ENCODE measurements at regions not wholly inside any gene's neighbourhood (a gene's known extent, or its start where the extent isn't known, plus 50 kb on each side); places are given as distances from the start of the nearest gene placed in this dataset.

- no peak overlapping the region for H2BK120ac ChIP-seq (ENCODE audit: low read depth, low read length)
- no peak overlapping the region for H3K14ac ChIP-seq (ENCODE audit: low read length)
- H3K4ac ChIP-seq (ENCODE audit: low read length), result no peak overlapping the region
- no peak overlapping the region for H2BK5ac ChIP-seq (ENCODE audit: low read length)
- H3K9ac ChIP-seq (ENCODE audit: low read depth, low read length, poor library complexity), result no peak overlapping the region
- H3K9me3 ChIP-seq (replicated peaks in 1 of 2; ENCODE audit: control insufficient read depth in 2 of 2, insufficient read depth in 1 of 2, low read depth in 1 of 2, low read length in 2 of 2), result no peaks in the 10 kb centered on the region
- H2AFZ ChIP-seq (ENCODE audit: low read length), result no peak overlapping the region
- no peak overlapping the region for H3K18ac ChIP-seq (ENCODE audit: low read length)
- WGBS, 2 donors (ENCODE audit: extremely low coverage in 2 of 2, insufficient read length in 2 of 2, insufficient replicate concordance in 1 of 2), result no CpG with 5 or more reads among the region's 2 CpGs
- H3K27me3 ChIP-seq (ENCODE audit: control insufficient read depth in 3 of 3, insufficient read depth in 3 of 3, low read depth in 1 of 3, low read length in 3 of 3), result no peaks in the 10 kb centered on the region
- H3K36me3 ChIP-seq (replicated peaks in 1 of 2; ENCODE audit: control insufficient read depth in 2 of 2, insufficient read depth in 2 of 2, low read length in 2 of 2), result no peaks in the 10 kb centered on the region
- no peak for DNase-seq (ENCODE audit: low spot score)
- no peak overlapping the region for H3K27ac ChIP-seq (replicated peaks; ENCODE audit: low read length)
- H2AK5ac ChIP-seq (ENCODE audit: low read depth, low read length), result no peak overlapping the region
- no peak overlapping the region for H3K23ac ChIP-seq (ENCODE audit: low read depth, low read length, poor library complexity)
- no peak overlapping the region for H4K91ac ChIP-seq (ENCODE audit: low read depth, low read length, poor library complexity)
- H4K8ac ChIP-seq (ENCODE audit: low read depth, low read length), result no peak overlapping the region
- H2BK12ac ChIP-seq (ENCODE audit: low read length), result no peak overlapping the region
- no peak overlapping the region for H2BK15ac ChIP-seq (ENCODE audit: low read length)
- peaks cover 0 to 2% of the 10 kb centered on the region in 2 donors for H3K4me1 ChIP-seq (ENCODE audit: control insufficient read depth in 2 of 2, insufficient read depth in 1 of 2, low read depth in 1 of 2, low read length in 2 of 2)
- no peak overlapping the region for H3K4me3 ChIP-seq (ENCODE audit: low read length in 2 of 2)
- H3K79me1 ChIP-seq (ENCODE audit: low read depth, low read length), result no peaks in the 10 kb centered on the region
- no peak overlapping the region for H3K4me2 ChIP-seq (ENCODE audit: insufficient read depth, low read length, poor library complexity, severe bottlenecking)
Measured at GRCh38 chr9:80964914-80965313, 724.4 kb downstream of the TLE1 start.

- H3K4me1 ChIP-seq (ENCODE audit: control insufficient read depth in 2 of 2, insufficient read depth in 1 of 2, low read depth in 1 of 2, low read length in 2 of 2), result peaks cover 0 to 2% of the 10 kb centered on the region in 2 donors
- no peak overlapping the region for H3K18ac ChIP-seq (ENCODE audit: low read length)
- H2BK12ac ChIP-seq (ENCODE audit: low read length), result no peak overlapping the region
- no peak overlapping the region for H2BK15ac ChIP-seq (ENCODE audit: low read length)
- no peak overlapping the region for H3K4me3 ChIP-seq (ENCODE audit: low read length in 2 of 2)
- H3K14ac ChIP-seq (ENCODE audit: low read length), result no peak overlapping the region
- H4K8ac ChIP-seq (ENCODE audit: low read depth, low read length), result no peak overlapping the region
- H2BK120ac ChIP-seq (ENCODE audit: low read depth, low read length), result no peak overlapping the region
- H3K23ac ChIP-seq (ENCODE audit: low read depth, low read length, poor library complexity), result no peak overlapping the region
- H3K79me1 ChIP-seq (ENCODE audit: low read depth, low read length), result no peaks in the 10 kb centered on the region
- no peaks in the 10 kb centered on the region for H3K9me3 ChIP-seq (replicated peaks in 1 of 2; ENCODE audit: control insufficient read depth in 2 of 2, insufficient read depth in 1 of 2, low read depth in 1 of 2, low read length in 2 of 2)
- H3K36me3 ChIP-seq (replicated peaks in 1 of 2; ENCODE audit: control insufficient read depth in 2 of 2, insufficient read depth in 2 of 2, low read length in 2 of 2), result no peaks in the 10 kb centered on the region
- no peaks in the 10 kb centered on the region for H3K27me3 ChIP-seq (ENCODE audit: control insufficient read depth in 3 of 3, insufficient read depth in 3 of 3, low read depth in 1 of 3, low read length in 3 of 3)
- H3K4me2 ChIP-seq (ENCODE audit: insufficient read depth, low read length, poor library complexity, severe bottlenecking), result no peak overlapping the region
- no peak overlapping the region for H2AFZ ChIP-seq (ENCODE audit: low read length)
- no peak for DNase-seq (ENCODE audit: low spot score)
- no peak overlapping the region for H2AK5ac ChIP-seq (ENCODE audit: low read depth, low read length)
- no peak overlapping the region for H4K91ac ChIP-seq (ENCODE audit: low read depth, low read length, poor library complexity)
- no peak overlapping the region for H3K27ac ChIP-seq (replicated peaks; ENCODE audit: low read length)
- H2BK5ac ChIP-seq (ENCODE audit: low read length), result no peak overlapping the region
- H3K4ac ChIP-seq (ENCODE audit: low read length), result no peak overlapping the region
- H3K9ac ChIP-seq (ENCODE audit: low read depth, low read length, poor library complexity), result no peak overlapping the region
- whole genome bisulfite sequencing, 2 donors (ENCODE audit: extremely low coverage in 2 of 2, insufficient read length in 2 of 2, insufficient replicate concordance in 1 of 2), result no CpG with 5 or more reads among the region's 4 CpGs
Measured at GRCh38 chr9:80964374-80964773, 725.0 kb downstream of the TLE1 start.

GRCh38 chr9:80957801-80958200 is 731.5 kb downstream of the TLE1 start:
- Histone ChIP-seq H4K91ac (ENCODE audit: low read depth, low read length, poor library complexity) (no peak overlapping the region), H3K14ac (ENCODE audit: low read length) (no peak overlapping the region), H3K4me1 (ENCODE audit: control insufficient read depth in 2 of 2, insufficient read depth in 1 of 2, low read depth in 1 of 2, low read length in 2 of 2) (peaks cover 0 to 4% of the 10 kb centered on the region in 2 donors), H3K36me3 (replicated peaks in 1 of 2; ENCODE audit: control insufficient read depth in 2 of 2, insufficient read depth in 2 of 2, low read length in 2 of 2) (no peaks in the 10 kb centered on the region), H2AFZ (ENCODE audit: low read length) (no peak overlapping the region), H3K23ac (ENCODE audit: low read depth, low read length, poor library complexity) (no peak overlapping the region), H3K4me2 (ENCODE audit: insufficient read depth, low read length, poor library complexity, severe bottlenecking) (no peak overlapping the region), H2BK12ac (ENCODE audit: low read length) (no peak overlapping the region), H3K27me3 (ENCODE audit: control insufficient read depth in 3 of 3, insufficient read depth in 3 of 3, low read depth in 1 of 3, low read length in 3 of 3) (no peaks in the 10 kb centered on the region), H3K4ac (ENCODE audit: low read length) (no peak overlapping the region), H3K9ac (ENCODE audit: low read depth, low read length, poor library complexity) (no peak overlapping the region), H3K79me1 (ENCODE audit: low read depth, low read length) (no peaks in the 10 kb centered on the region), H3K9me3 (replicated peaks in 1 of 2; ENCODE audit: control insufficient read depth in 2 of 2, insufficient read depth in 1 of 2, low read depth in 1 of 2, low read length in 2 of 2) (no peaks in the 10 kb centered on the region), H2BK120ac (ENCODE audit: low read depth, low read length) (no peak overlapping the region), H2AK5ac (ENCODE audit: low read depth, low read length) (no peak overlapping the region), H2BK15ac (ENCODE audit: low read length) (no peak overlapping the region), H3K4me3 (ENCODE audit: low read length in 2 of 2) (no peak overlapping the region), H3K27ac (replicated peaks; ENCODE audit: low read length) (no peak overlapping the region), H4K8ac (ENCODE audit: low read depth, low read length) (no peak overlapping the region), H2BK5ac (ENCODE audit: low read length) (no peak overlapping the region), H3K18ac (ENCODE audit: low read length) (no peak overlapping the region)
- WGBS, 2 donors (ENCODE audit: extremely low coverage in 2 of 2, insufficient read length in 2 of 2, insufficient replicate concordance in 1 of 2), result no CpG with 5 or more reads among the region's 3 CpGs
- no peak for DNase-seq (ENCODE audit: low spot score)

GRCh38 chr9:80954521-80954920 is 734.8 kb downstream of the TLE1 start:
- no peak overlapping the region for H3K4me3 ChIP-seq (ENCODE audit: low read length in 2 of 2)
- H2AFZ ChIP-seq (ENCODE audit: low read length), result no peak overlapping the region
- no peak overlapping the region for H3K18ac ChIP-seq (ENCODE audit: low read length)
- no peak overlapping the region for H3K4ac ChIP-seq (ENCODE audit: low read length)
- no peak overlapping the region for H3K14ac ChIP-seq (ENCODE audit: low read length)
- no CpG with 5 or more reads among the region's 2 CpGs for WGBS, 2 donors (ENCODE audit: extremely low coverage in 2 of 2, insufficient read length in 2 of 2, insufficient replicate concordance in 1 of 2)
- no peak for DNase-seq (ENCODE audit: low spot score)
- H4K8ac ChIP-seq (ENCODE audit: low read depth, low read length), result no peak overlapping the region
- H3K79me1 ChIP-seq (ENCODE audit: low read depth, low read length), result no peaks in the 10 kb centered on the region
- H2BK120ac ChIP-seq (ENCODE audit: low read depth, low read length), result no peak overlapping the region
- no peak overlapping the region for H2BK15ac ChIP-seq (ENCODE audit: low read length)
- no peaks in the 10 kb centered on the region for H3K36me3 ChIP-seq (replicated peaks in 1 of 2; ENCODE audit: control insufficient read depth in 2 of 2, insufficient read depth in 2 of 2, low read length in 2 of 2)
- H3K9ac ChIP-seq (ENCODE audit: low read depth, low read length, poor library complexity), result no peak overlapping the region
- no peak overlapping the region for H3K27ac ChIP-seq (replicated peaks; ENCODE audit: low read length)
- H2BK12ac ChIP-seq (ENCODE audit: low read length), result no peak overlapping the region
- H3K4me1 ChIP-seq (ENCODE audit: control insufficient read depth in 2 of 2, insufficient read depth in 1 of 2, low read depth in 1 of 2, low read length in 2 of 2), result peaks cover 0 to 4% of the 10 kb centered on the region in 2 donors
- no peak overlapping the region for H3K23ac ChIP-seq (ENCODE audit: low read depth, low read length, poor library complexity)
- no peak overlapping the region for H3K4me2 ChIP-seq (ENCODE audit: insufficient read depth, low read length, poor library complexity, severe bottlenecking)
- H2BK5ac ChIP-seq (ENCODE audit: low read length), result no peak overlapping the region
- no peak overlapping the region for H2AK5ac ChIP-seq (ENCODE audit: low read depth, low read length)
- no peak overlapping the region for H4K91ac ChIP-seq (ENCODE audit: low read depth, low read length, poor library complexity)
- no peaks in the 10 kb centered on the region for H3K27me3 ChIP-seq (ENCODE audit: control insufficient read depth in 3 of 3, insufficient read depth in 3 of 3, low read depth in 1 of 3, low read length in 3 of 3)
- no peaks in the 10 kb centered on the region for H3K9me3 ChIP-seq (replicated peaks in 1 of 2; ENCODE audit: control insufficient read depth in 2 of 2, insufficient read depth in 1 of 2, low read depth in 1 of 2, low read length in 2 of 2)
